ENCODE measurements at regions not wholly inside any gene's neighbourhood (a gene's known extent, or its start where the extent isn't known, plus 50 kb on each side); places are given as distances from the start of the nearest gene placed in this dataset.
"Not testable (repeated sequence)": the region's sequence is repeated elsewhere in the genome, so short reads cannot be mapped to it uniquely, and the experiment has no call there.

- WGBS: 98% methylated on average over 4 of the region's 4 CpGs
- H3K4me1 ChIP-seq (ENCODE audit: control insufficient read depth in 2 of 2, insufficient read depth in 2 of 2, low read length in 2 of 2): peaks cover 12% of the 10 kb centered on the region in 2 donors
- H3K27me3 ChIP-seq (ENCODE audit: control insufficient read depth in 2 of 2, insufficient read depth in 1 of 2, low read length in 1 of 2): no peaks in the 10 kb centered on the region
- no peak overlapping the region for H3K27ac ChIP-seq (ENCODE audit: low read depth in 1 of 2, low read length in 1 of 2)
- H3K36me3 ChIP-seq (ENCODE audit: control insufficient read depth in 2 of 2, insufficient read depth in 2 of 2, low read length in 1 of 2): no peaks in the 10 kb centered on the region
- H3K4me3 ChIP-seq (ENCODE audit: low read length in 2 of 2): no peak overlapping the region
- no peaks in the 10 kb centered on the region for H3K9me3 ChIP-seq (ENCODE audit: control insufficient read depth in 2 of 2, insufficient read depth in 1 of 2, low read length in 1 of 2)
- peak in 1 of 9 donors; percentile 33 for DNase-seq (ENCODE audit: low read depth in 6 of 9, low spot score in 9 of 9)
These were observed 77.4 kb upstream of the TMEM170B start for GRCh38 chr6:11460001-11460668.

DNA sequence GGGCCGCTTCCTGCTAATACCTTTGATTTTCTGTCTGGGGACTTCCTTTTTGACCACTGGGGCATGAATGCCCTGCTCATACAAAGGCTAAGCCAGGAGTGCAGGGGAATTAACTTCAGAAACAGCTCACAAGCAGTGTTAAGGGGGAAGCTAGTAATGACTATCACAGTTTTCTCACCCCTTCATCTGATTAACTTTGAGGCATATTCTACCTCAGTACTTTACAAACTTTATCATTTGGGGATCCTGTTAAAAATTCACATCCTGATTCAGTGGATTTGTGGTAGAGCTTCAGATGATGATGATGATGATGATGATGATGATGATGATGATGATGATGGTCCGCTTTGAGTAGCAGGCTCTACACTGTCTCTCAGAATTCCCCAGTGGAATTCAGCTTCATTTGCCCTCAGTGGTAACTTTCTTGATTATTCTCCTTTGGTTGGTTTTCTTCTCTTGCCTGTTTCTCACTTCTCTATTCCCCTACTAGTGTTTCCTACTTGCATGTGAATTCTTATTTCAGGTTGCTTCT lies 78.4 kb upstream of the TMEM170B start:
- H3K27ac ChIP-seq (ENCODE audit: low read depth in 1 of 2, low read length in 1 of 2): no peak overlapping the region
- DNase-seq (ENCODE audit: low read depth in 6 of 9, low spot score in 9 of 9): no peak
- 96% methylated on average over 2 of the region's 2 CpGs for WGBS
- no peak overlapping the region for H3K4me3 ChIP-seq (ENCODE audit: low read length in 2 of 2)
- H3K4me1 ChIP-seq (ENCODE audit: control insufficient read depth in 2 of 2, insufficient read depth in 2 of 2, low read length in 2 of 2): peaks cover 12% of the 10 kb centered on the region in 2 donors
- H3K36me3 ChIP-seq (ENCODE audit: control insufficient read depth in 2 of 2, insufficient read depth in 2 of 2, low read length in 1 of 2): no peaks in the 10 kb centered on the region
- H3K27me3 ChIP-seq (ENCODE audit: control insufficient read depth in 2 of 2, insufficient read depth in 1 of 2, low read length in 1 of 2): no peaks in the 10 kb centered on the region
- H3K9me3 ChIP-seq (ENCODE audit: control insufficient read depth in 2 of 2, insufficient read depth in 1 of 2, low read length in 1 of 2): no peaks in the 10 kb centered on the region

DNA sequence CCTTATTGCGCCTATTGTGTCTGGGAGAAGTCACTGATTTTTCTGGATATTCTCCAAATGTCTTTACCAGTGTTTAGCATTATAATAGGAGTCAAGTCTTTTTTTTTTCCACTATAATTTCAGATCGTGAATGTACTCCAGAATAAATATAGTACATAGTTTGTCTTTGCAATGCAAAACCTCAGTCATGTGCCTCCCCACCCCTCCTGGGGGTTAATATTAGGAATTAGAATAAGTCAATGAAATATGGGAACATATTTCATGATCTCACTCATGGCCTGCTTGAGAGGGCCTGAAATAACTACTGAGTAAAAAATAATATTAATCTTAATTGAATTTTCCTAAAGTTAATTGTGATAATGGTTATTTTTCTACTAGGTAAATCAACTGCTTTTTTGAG lies 79.0 kb upstream of the TMEM170B start:
- no peak for DNase-seq (ENCODE audit: low read depth in 6 of 9, low spot score in 9 of 9)
- WGBS: 91% methylated on average over 2 of the region's 2 CpGs
- H3K27me3 ChIP-seq (ENCODE audit: control insufficient read depth in 2 of 2, insufficient read depth in 1 of 2, low read length in 1 of 2): no peaks in the 10 kb centered on the region
- no peak overlapping the region for H3K4me3 ChIP-seq (ENCODE audit: low read length in 2 of 2)
- no peaks in the 10 kb centered on the region for H3K36me3 ChIP-seq (ENCODE audit: control insufficient read depth in 2 of 2, insufficient read depth in 2 of 2, low read length in 1 of 2)
- no peaks in the 10 kb centered on the region for H3K9me3 ChIP-seq (ENCODE audit: control insufficient read depth in 2 of 2, insufficient read depth in 1 of 2, low read length in 1 of 2)
- no peak overlapping the region for H3K27ac ChIP-seq (ENCODE audit: low read depth in 1 of 2, low read length in 1 of 2)
- H3K4me1 ChIP-seq (ENCODE audit: control insufficient read depth in 2 of 2, insufficient read depth in 2 of 2, low read length in 2 of 2): peaks cover 12% of the 10 kb centered on the region in 2 donors

DNA sequence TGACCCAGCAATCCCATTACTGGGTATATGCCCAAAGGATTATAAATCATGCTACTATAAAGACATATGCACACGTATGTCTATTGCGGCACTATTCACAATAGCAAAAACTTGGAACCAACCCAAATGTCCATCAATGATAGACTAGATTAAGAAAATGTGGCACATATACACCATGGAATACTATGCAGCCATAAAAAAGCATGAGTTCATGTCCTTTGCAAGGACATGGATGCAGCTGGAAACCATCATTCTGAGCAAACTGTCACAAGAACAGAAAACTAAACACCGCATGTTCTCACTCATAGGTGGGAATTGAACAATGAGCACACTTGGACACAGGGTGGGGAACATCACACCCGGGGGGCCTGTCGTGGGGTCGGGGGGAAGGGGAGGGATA lies 80.1 kb upstream of the TMEM170B start:
- H3K36me3 ChIP-seq (ENCODE audit: control insufficient read depth in 2 of 2, insufficient read depth in 2 of 2, low read length in 1 of 2); DNase-seq (ENCODE audit: low read depth in 6 of 9, low spot score in 9 of 9); H3K4me3 ChIP-seq (ENCODE audit: low read length in 2 of 2); H3K27ac ChIP-seq (ENCODE audit: low read depth in 1 of 2, low read length in 1 of 2); H3K9me3 ChIP-seq (ENCODE audit: control insufficient read depth in 2 of 2, insufficient read depth in 1 of 2, low read length in 1 of 2); H3K27me3 ChIP-seq (ENCODE audit: control insufficient read depth in 2 of 2, insufficient read depth in 1 of 2, low read length in 1 of 2): not testable (repeated sequence)
- H3K4me1 ChIP-seq (ENCODE audit: control insufficient read depth in 2 of 2, insufficient read depth in 2 of 2, low read length in 2 of 2): peaks cover 12% of the 10 kb centered on the region in 2 donors
- WGBS: 95% methylated on average over 6 of the region's 6 CpGs

- H3K36me3 ChIP-seq (ENCODE audit: control insufficient read depth in 2 of 2, insufficient read depth in 2 of 2, low read length in 1 of 2); H3K4me1 ChIP-seq (ENCODE audit: control insufficient read depth in 2 of 2, insufficient read depth in 2 of 2, low read length in 2 of 2); H3K9me3 ChIP-seq (ENCODE audit: control insufficient read depth in 2 of 2, insufficient read depth in 1 of 2, low read length in 1 of 2); DNase-seq (ENCODE audit: low read depth in 6 of 9, low spot score in 9 of 9); H3K27me3 ChIP-seq (ENCODE audit: control insufficient read depth in 2 of 2, insufficient read depth in 1 of 2, low read length in 1 of 2); H3K27ac ChIP-seq (ENCODE audit: low read depth in 1 of 2, low read length in 1 of 2); H3K4me3 ChIP-seq (ENCODE audit: low read length in 2 of 2): not testable (repeated sequence)
- 98% methylated on average over 8 of the region's 8 CpGs for WGBS
These were observed 85.4 kb upstream of the TMEM170B start for GRCh38 chr6:11452106-11452505.

DNA sequence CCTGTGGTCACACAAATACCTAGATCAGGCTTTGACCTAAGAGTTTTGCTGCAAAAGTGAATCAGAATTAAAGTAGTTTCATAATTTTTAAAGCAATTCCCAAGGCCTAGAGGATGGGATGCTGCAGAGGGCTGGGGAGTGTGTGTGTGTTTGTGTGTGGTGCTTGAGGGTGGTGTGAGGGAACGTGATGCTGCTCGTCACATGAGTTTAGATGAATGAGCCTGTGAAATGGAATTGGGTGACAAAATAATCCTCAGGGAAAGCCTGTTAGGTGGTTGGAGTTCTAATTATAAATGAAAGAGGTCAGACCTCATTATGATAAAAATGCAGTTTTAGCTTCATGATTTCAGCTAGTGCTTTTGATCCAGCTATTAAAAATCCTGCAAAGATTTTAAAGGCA lies 87.5 kb upstream of the TMEM170B start:
- 73% methylated on average over 2 of the region's 2 CpGs for WGBS
- Histone ChIP-seq H3K9me3 (ENCODE audit: control insufficient read depth in 2 of 2, insufficient read depth in 1 of 2, low read length in 1 of 2) (peaks cover 0 to 3% of the 10 kb centered on the region in 2 donors), H3K4me3 (ENCODE audit: low read length in 2 of 2) (no peak overlapping the region), H3K27ac (ENCODE audit: low read depth in 1 of 2, low read length in 1 of 2) (no peak overlapping the region), H3K27me3 (ENCODE audit: control insufficient read depth in 2 of 2, insufficient read depth in 1 of 2, low read length in 1 of 2) (no peaks in the 10 kb centered on the region), H3K36me3 (ENCODE audit: control insufficient read depth in 2 of 2, insufficient read depth in 2 of 2, low read length in 1 of 2) (no peaks in the 10 kb centered on the region), H3K4me1 (ENCODE audit: control insufficient read depth in 2 of 2, insufficient read depth in 2 of 2, low read length in 2 of 2) (no peaks in the 10 kb centered on the region)
- DNase-seq (ENCODE audit: low read depth in 6 of 9, low spot score in 9 of 9): no peak

DNA sequence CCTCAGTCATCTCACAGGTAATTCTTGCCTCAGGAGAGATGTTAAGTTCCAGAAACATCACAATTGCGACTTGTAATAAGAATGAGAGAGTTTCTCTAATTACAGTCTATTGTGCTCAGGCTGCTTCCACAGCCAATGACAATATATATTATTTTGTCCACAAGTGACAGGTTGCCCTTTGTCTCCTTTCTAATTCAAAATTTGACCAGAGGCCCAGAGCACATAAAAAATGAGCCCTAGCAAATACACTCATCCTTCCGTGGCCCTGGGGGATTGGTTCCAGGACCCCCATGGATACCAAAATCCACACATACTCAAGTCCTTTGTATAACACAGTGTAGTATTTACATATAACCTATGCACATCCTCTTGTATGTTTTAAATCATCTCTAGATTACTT lies 88.1 kb upstream of the TMEM170B start:
- WGBS: 98% methylated on average over 2 of the region's 2 CpGs

GRCh38 chr6:11448038-11448437 lies 89.5 kb upstream of the TMEM170B start:
- no peak overlapping the region for H3K27ac ChIP-seq (ENCODE audit: low read depth in 1 of 2, low read length in 1 of 2)
- H3K4me1 ChIP-seq (ENCODE audit: control insufficient read depth in 2 of 2, insufficient read depth in 2 of 2, low read length in 2 of 2): no peaks in the 10 kb centered on the region
- peaks cover 0 to 3% of the 10 kb centered on the region in 2 donors for H3K9me3 ChIP-seq (ENCODE audit: control insufficient read depth in 2 of 2, insufficient read depth in 1 of 2, low read length in 1 of 2)
- no peaks in the 10 kb centered on the region for H3K36me3 ChIP-seq (ENCODE audit: control insufficient read depth in 2 of 2, insufficient read depth in 2 of 2, low read length in 1 of 2)
- no peaks in the 10 kb centered on the region for H3K27me3 ChIP-seq (ENCODE audit: control insufficient read depth in 2 of 2, insufficient read depth in 1 of 2, low read length in 1 of 2)
- no peak overlapping the region for H3K4me3 ChIP-seq (ENCODE audit: low read length in 2 of 2)
- no peak for DNase-seq (ENCODE audit: low read depth in 6 of 9, low spot score in 9 of 9)

More for the DNA sequence above, 88.1 kb upstream of the TMEM170B start:
- Histone ChIP-seq H3K4me1 (ENCODE audit: control insufficient read depth in 2 of 2, insufficient read depth in 2 of 2, low read length in 2 of 2) (no peaks in the 10 kb centered on the region), H3K4me3 (ENCODE audit: low read length in 2 of 2) (no peak overlapping the region), H3K9me3 (ENCODE audit: control insufficient read depth in 2 of 2, insufficient read depth in 1 of 2, low read length in 1 of 2) (peaks cover 0 to 3% of the 10 kb centered on the region in 2 donors), H3K36me3 (ENCODE audit: control insufficient read depth in 2 of 2, insufficient read depth in 2 of 2, low read length in 1 of 2) (no peaks in the 10 kb centered on the region), H3K27ac (ENCODE audit: low read depth in 1 of 2, low read length in 1 of 2) (no peak overlapping the region), H3K27me3 (ENCODE audit: control insufficient read depth in 2 of 2, insufficient read depth in 1 of 2, low read length in 1 of 2) (no peaks in the 10 kb centered on the region)
- DNase-seq (ENCODE audit: low read depth in 6 of 9, low spot score in 9 of 9): no peak

GRCh38 chr6:11447265-11447664 lies 90.3 kb upstream of the TMEM170B start:
- Histone ChIP-seq H3K4me3 (ENCODE audit: low read length in 2 of 2) (no peak overlapping the region), H3K27ac (ENCODE audit: low read depth in 1 of 2, low read length in 1 of 2) (no peak overlapping the region), H3K4me1 (ENCODE audit: control insufficient read depth in 2 of 2, insufficient read depth in 2 of 2, low read length in 2 of 2) (no peaks in the 10 kb centered on the region), H3K9me3 (ENCODE audit: control insufficient read depth in 2 of 2, insufficient read depth in 1 of 2, low read length in 1 of 2) (peaks cover 0 to 3% of the 10 kb centered on the region in 2 donors), H3K36me3 (ENCODE audit: control insufficient read depth in 2 of 2, insufficient read depth in 2 of 2, low read length in 1 of 2) (no peaks in the 10 kb centered on the region), H3K27me3 (ENCODE audit: control insufficient read depth in 2 of 2, insufficient read depth in 1 of 2, low read length in 1 of 2) (no peaks in the 10 kb centered on the region)
- 95% methylated on average over 1 of the region's 1 CpG for WGBS
- DNase-seq (ENCODE audit: low read depth in 6 of 9, low spot score in 9 of 9): no peak

Data from thymus (tissue), 11 donors.